CD4-positive, alpha-beta T cell treated with Interleukin-10 for 1 hour (primary cell): ENCODE measurements at regions not wholly inside any gene's neighbourhood (a gene's known extent, or its start where the extent isn't known, plus 50 kb on each side); places are given as distances from the start of the nearest gene placed in this dataset.

Experiments used
- DNase-seq: peaks from one replicate; pipeline ENCODE4 v3.0.0-alpha.2; 2020

DNA sequence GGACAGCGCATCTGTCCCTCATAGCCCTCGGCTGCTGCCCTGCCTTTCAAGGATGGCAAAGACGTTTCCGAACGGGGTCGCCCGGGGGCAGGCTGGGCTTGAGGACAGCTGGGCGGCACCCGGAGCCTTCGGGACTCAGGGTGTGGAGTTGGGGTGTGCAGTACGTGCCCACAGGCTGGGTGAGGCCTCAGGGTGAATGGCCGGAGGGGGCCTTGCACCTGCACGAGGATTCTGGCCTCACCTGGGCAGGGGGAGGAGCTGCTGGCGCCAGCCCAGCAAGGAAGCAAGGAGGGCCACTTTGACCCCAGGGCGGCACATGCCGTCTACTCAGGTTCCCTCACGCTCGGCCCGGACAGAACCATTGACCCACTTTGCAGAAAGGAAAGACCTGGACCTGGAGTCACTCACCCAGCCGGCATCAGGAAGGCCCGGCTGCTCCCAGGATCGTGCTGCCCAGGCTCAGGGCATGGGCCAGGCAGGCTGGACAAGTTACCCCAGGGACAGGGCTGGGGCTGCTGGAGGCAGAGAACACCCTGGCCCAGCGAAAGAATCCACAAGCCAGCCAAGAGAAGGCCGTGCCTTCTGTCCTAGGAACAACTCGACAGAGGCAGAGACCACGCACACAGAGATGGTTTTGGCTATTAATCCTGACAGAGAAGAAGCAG lies 65.1 kb upstream of the TTC34 start:
- DNase-seq = no peak

DNA sequence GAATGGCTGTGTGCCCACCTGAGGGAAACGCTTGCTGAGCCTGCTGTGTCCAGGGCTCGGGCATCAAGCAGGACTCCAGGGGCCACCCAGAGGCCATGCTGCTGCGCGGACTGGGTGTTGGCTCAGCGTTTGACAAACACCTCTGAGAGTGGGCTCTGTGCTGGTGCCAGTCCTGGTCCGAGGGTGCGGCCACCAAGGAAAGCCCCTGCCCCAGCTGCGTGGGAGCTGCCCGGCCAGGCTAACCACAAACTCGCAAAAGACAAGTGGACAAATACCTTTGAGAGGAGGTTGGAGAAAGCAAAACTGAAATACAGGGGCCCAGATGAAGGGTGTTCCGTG lies 65.6 kb upstream of the TTC34 start:
- DNase-seq = no peak

DNA sequence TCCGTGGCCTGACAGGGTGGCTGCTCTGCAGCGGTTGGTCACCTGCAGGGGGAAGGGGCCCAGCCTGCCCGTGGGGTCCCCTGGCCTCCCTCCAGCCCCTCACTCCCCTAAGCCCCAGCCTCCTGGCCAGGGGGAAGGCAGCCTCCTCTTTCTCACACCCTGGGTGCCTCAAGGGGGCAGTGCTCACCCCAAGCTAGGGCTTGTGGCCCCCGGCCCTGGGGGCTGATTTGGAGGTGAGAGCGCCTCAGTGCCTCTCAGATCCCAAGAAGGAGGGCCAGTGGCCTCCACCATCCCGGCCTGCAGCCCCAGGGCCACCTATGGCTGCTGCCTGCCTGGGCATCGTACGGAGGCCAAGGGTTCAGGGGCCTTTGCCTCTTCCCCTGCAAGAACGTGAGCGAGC lies 66.4 kb upstream of the TTC34 start:
- DNase-seq = no peak

DNA sequence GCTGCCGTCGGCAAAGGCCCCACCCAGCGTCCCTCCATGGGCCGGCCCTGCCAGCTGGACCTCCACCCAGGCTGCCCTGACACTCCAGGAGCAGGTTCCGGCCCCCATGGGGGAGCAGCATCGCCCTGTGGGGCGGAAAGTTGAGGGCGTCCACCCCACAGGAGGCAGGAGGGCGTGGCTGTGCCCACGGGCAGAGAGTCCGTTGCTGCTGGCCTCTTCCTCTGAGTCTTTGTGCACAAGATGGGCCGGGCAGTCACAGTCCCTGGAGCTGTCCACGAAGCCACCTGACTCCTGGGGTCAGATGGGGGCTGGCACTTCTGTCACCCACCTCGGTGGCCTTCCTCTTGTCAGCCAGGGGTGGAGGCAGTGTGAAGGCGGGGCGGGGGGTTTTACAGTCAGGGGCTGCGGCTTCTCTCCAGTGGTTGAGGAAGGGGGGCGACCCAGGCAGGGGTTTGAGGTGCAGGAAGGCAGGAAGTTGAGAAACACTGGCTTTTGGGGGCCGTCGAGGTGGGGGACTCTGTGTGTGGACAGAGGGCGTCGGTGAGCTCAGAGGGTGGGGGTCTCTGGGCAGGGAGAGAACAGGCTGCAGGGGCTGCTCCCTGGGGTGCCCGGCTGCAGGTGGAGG lies 67.2 kb upstream of the TTC34 start:
- no peak for DNase-seq

DNA sequence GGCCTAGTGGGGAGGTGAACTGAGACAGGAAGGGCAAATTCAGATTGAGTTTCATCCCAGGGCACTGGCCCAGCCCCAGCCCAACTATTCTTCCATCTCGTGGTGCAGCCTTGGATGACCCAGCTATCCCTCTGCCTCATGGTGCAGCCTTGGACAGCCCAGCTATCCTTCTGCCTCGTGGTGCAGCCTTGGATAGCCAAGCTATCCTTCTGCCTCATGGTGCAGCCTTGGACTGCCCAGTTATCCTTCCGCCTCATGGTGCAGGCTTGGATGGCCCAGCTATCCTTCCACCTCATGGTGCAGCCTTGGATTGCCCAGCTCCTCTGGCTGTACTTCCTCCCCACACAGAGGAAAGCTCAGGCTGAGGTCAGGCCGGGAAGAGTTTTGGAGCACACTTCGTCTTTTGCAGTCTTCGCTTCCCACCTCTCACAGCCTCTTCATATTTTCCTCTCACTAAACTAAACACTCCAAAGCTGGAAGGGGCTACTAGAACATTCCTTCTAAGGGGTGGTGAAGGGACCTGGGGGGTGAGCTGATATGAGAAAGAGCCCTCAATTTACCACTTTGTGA lies 69.8 kb upstream of the TTC34 start:
- DNase-seq = no peak

DNA sequence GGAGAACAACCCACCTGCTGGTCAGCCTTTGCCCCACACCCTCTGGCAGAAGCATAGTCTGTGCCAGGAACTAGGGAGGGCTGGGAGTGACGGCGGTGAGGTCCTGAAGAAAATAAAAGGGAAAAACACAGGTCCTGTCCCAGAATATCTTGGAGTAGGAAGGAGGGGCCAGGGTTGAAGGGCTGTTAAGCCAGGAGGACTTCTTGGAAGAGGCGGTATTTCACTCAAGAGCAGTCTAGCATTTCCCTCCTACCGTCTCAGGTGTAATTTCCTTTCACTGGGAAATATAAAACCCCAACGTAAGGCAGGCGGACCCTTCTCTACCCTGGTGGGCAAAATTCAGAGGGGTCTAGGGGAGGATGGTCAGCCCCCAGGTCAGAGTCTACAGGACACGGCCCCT lies 72.7 kb upstream of the TTC34 start:
- no peak for DNase-seq

DNA sequence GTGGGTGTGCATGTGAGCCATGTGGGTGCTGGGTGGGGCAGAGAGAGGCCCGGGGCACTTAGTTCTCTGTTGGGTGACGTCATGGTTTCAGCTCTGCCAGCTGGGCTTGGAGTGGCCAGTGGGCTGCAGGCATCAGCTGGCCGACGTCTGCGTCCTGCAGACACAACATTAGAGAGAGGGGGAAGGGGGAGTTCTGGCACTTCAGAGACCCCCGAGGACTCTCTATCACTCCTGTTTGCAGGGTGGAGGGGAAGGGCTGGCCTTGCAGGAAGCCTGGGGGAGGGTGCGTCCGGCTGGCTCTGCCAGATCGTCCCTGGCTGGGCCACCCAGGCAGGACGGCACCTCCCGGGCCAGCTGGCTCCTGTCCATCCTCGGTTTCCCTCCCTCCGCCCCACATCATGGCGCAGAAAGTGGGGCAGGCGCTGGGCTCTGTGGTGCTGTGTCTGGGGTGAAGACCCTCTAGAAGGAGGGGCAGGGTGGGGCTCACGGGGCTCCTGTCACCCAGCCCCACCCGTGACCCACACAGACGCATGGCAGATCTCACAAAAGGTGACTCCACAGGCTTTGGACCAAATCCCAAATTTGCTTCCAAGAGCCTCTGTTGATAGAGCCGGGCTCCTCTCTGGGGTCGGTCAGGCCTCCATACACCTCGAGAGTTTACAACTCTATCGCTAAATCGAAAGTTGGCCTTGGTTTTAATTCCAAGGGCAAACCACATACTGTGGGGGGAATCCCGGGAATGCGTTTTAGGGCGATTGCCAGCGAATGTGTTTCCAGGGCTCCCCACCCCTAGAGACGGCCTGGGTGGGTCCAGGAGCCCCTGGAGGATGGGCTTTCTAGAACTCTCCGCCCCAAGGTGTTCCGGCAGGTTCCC lies 73.4 kb upstream of the TTC34 start:
- DNase-seq = no peak

DNA sequence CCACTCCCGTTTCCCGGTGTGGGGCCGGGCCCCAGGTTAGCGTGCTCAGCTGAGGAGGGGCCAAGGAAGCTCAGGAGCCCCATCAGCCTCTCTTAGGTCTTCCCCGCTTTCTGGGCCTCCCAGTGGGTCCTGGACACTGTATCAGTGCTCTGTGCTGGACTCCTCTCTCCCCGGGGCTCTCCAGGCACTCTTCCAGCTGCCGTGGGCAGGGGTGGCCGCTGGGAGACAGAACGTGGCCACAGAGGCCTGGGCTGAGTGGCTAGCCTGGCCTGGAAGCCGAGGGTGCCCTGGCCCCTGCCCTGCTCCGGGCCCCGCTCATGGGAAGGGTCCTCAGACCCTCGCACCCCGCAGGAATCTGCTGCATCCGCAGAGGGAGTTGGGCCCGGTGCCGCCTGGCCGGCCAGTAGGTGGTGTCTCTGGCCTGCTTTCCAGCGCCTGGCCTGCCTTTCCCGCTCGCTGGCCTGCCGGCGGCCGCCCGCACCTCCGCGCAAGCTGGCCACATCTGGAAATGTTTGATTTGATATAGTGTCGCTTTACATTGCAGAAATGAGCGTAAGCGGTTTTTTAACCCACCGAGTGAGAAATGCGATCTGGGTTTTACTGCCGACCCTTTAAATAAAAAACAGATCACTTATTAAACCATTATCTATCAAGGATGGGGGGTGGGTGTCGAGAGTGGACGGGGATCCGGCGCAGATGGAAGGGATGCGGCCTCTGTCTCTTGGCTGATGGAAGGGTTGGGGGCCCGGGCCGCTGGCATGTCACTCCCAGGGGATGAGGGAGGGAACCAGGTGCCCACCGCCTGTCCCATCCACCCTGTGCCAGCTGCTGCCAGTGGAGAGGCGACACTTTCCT lies 74.4 kb upstream of the TTC34 start:
- DNase-seq = no peak

DNA sequence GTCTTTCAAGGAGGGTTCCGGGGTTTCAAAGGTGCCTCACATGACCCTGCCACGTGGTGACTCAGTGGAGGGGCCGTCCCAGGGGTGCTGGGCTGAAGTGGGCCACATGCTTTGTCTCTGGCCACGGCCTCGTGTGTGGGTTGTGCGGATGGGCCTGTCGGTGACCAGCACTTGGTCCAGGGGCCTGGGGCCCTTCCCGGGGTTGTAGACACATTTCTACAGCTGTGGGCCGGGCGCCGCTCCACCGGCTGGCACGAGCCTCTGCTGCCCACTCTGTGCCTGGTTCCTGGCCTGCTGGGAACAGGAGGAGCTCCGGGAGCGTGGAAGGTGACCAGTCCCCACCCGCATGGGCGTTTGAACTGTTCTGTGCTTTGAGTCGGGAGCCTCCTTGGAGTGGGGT lies 75.4 kb upstream of the TTC34 start:
- no peak for DNase-seq

DNA sequence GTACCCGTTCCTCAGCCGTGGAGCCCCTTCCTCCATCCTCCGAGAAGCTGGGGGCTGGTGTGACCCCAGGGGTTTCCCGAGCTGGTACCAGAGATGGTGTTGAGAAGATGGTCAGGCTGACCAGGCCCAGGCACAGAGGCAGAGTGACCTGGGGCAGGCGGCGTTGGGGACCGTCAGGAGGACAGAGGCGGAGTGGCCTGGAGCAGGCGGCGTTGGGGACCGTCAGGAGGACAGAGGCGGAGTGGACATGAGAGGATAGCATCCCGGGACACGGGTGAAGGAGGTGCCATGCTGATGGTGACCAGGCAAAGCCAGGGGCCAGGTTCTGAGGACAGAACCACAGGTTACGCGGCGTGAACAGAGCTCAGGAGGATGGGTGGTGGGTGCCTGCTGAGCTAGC lies 75.9 kb upstream of the TTC34 start:
- no peak for DNase-seq

DNA sequence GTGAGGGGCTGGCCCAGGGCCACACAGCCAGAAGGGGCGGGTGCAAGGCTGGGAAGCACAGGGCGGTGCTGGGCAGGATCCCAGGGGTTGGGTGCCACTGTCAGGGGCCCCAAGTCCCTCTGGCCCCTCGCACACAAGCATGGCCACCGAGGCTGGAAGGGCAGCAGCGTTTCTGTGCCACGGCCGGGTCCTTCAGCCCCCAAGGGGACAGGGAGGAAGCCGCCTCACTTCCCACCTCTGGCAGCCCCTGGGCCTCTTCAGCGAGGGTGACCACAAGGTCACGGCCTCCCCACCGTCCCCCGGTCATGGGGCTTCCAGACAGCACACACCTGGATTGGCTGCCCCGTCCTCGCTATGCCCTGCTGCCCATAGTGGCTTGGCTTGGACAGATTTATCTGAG lies 77.1 kb upstream of the TTC34 start:
- no peak for DNase-seq

DNA sequence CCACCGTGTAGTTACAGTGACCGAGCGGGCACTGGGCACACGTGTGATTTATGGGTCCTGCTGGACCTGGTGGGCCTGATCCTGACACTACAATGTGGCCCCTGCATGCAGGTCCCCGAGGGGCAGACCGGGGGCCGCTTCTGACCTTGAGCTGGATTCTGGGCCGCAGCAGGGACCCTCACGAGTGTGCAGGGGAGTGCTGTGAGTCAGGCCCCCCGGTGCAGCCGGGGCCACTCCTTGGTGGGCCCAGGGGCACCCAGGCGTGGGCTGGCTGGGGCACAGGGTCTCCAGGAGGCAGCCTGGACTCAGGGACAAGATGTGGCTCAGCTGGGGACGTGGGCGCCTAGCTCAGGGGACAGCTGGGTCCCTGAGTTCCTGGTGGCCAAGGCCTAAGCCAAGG lies 77.5 kb upstream of the TTC34 start:
- DNase-seq = no peak

DNA sequence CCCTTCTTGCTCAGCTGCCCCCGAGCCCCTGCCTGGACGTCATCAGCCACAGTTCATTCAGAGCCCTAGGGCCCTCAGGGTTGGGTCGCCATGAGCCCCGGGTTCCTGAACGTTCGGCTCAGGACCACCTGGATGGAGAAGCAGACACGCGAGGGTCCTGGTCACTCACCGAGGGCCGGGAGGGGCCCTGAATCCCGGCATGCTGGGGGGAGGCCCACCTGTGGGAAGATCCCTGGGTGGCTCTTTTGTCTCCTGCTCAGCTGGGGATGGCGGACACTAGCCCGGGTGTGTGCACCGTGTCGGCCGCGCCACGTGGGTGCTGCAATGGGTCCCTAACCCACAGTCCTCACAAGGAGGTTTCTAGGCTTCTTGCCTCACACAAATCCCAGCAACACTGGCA lies 78.1 kb upstream of the TTC34 start:
- DNase-seq = no peak

DNA sequence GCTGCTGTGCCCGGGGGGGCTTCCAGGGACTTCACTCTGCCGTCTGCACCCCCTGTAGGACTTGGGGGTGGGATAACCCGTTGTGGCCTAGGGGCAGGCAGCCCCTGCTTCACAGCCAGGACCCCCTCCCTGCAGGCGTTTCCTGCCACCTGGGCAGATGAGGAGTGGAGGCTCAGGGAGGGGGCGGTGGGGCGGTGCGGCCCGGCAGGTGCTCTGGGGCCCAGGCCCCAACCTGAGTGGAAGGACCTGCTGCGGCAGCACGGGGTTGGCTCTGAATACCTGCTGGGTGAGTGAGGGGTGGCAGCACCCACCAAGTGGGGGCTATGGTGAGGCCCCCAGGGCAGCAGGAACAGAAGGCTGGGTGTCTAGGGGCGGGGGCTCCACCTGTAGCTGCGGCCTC lies 78.6 kb upstream of the TTC34 start:
- DNase-seq = no peak

DNA sequence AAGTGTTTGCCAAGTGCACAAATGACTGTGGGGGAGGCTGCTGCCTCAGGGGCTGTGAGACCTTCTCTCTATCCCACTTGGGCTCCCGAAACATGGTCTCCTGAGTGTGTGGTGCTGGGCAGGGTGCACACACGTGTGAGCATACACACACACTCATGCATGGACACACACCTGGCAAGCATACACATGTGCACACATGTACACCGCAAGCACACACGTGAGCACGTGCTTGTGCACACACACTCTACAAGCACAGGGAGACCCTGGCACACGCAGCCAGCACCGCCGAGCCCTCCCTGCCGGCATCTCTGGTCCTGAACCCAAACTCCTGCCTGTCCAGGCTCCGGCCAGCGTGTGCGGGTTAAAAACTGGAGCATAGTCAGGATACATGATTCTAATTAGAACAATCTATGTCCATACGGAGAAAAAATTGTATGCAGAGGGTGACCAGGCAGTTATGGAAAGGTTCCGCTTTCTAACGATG lies 79.4 kb upstream of the TTC34 start:
- no peak for DNase-seq

DNA sequence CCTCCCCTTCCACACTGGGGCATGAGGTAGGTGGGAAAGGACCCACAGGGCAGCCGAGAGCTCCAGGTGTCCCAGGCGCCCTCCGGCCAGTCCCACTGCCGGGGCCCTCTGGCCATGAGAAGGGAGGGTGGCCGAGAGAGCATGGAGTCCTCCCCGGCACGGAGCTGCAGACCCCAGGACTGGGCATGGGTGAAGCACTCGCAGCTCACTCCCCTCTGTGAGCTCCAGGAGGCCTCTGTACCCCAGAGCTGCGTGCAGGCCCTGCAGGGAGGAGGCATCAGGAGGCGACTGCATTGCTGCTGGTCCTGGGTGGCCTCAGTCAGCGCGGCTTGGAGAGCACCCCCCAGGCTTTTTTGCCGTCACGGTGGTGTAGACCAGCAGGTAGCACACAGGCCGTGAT lies 80.1 kb upstream of the TTC34 start:
- DNase-seq = no peak

DNA sequence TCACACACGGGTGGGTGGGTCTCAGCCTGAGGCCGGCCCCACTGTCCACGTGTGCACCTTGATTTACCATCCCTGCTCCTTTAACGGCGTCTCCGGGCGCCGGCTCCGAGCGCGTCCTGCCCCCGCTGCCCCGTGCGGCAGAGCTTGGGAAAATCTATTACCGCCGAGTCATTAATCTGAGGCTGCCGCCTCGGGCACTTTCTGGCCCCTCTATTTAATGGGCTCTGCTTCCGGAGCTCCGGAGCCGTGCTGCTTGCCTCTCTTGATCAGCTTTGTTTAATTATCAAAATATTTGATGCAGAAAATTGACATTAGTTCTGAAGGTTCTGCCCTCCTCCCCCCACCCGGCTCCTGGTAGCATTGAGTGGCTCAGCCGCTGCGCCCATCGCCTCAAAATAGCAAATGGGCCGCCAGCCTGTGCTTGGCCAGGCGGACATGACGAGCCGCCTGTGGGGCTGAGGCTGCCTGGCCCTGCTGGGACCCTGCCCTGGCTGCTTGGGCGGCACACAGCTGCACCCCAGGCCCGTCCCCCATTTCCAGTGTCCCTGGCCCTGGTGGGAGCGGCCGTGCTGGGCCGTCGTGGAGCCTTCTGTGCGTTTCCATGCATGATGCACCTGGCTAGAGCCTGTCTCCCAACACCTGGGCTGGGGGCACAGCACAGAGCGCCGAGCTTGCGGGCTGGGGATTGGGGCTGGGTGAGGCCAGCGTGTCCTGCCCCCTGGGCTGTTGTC lies 81.6 kb upstream of the TTC34 start:
- no peak for DNase-seq

DNA sequence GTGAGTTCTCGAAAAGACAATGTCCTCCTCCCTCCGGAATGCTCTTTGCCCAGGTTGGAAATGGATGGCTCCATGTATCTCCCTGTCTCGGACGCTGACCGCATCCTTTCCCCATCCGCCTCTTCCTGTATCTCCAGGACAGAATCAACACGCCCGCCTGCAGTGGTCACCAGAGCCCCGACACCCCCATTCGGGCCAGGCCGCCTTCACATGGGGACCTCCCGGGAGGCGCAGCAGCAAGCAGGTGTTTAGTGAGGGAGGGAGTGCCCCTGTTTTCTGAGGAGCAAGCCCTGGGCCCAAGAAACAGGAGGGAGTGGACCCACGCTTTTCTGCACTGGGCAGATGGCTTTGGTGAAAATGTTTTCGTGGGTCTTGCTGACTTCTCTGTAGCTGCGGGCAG lies 83.5 kb upstream of the TTC34 start:
- no peak for DNase-seq

DNA sequence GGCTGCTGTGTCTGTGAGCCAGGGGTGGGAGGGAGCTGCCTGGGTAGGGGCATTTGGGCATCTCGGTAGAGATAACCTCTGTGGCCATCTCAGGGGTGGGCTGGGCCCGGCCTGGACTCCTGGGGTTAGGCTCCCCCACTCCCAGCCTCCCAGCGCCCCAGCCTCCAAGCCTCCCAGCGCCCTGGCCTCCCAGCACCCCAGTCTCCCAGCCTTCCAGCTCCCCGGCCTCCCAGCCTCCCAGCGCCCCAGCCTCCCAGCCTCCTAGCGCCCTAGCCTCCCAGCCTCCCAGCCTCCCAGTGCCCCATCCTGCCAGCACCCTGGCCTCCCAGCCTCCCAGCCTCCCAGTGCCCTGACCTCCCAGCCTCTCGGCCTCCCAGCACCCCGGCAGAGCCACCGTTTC lies 85.1 kb upstream of the TTC34 start:
- DNase-seq = no peak

DNA sequence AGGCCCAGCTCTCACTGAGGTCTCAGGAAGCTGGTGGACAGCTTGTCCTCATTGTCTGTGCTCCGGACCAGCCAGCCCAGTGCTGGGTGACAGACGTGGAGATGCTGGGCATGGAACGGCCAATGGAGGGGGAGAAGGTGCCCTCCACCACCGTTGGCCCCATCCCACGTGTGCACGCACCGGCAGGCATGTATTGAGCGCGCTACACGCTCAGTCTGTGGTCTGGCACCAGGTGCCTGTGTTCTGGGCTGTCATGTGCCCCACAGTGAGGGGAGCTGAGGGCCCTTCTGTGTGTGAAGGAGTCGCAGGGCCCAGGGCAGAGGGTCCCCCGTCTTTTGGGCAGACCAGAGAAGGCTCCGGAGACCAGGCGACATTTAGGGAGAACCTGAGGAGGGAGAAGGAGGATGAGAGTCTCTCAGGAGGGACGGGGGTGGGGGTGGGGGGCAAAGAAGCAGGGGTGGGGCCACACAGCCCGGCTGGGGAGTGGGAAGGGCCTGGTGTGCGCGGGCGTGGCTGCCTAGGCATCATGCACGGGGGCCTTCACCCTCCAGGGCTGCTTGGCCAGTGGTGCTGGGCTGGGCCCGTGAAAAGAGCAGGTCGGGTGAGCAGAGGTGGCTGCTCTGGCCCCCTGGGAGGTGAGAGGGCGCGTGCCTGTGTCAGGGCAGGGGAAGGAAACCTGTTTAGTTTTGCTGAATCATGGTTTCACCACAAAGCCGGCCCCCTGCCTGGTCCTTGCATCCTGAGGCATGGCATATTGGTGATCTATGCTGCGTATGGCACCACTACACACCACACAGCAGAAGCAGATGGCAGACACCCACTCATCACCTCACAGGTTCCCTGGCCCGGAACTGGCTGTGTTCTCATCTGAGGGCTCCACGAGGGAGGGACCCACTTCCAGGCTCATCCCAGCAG lies 86.7 kb upstream of the TTC34 start:
- no peak for DNase-seq

DNA sequence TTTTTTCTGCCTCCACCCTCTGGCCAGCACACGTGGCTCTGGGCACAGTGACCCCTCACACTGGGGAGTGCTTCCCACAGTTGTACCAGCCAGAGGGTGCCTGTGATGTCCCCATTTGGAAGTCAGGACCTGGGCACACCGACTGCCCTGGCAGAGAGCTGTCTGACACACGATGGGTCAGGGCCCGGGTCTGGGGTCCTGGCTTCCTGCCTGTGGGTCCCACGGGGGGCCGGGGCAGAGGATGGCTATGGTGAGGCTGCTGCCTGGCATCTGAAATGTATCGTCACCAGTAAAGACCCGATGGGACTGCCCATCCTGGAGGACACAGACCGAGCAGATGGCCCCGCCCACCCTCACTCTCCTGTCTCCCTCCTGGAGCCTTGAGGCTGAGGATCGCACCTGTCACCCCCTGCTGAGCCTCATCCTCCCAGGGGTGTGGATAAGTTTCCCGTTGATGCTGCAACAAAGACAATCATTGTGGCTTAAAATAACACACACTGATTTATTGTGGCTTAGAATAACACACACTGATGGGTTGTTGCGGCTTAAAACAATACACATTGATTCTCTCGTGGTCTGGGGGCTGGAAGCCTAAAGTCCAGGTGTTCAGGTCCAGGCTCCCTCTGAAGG lies 88.8 kb upstream of the TTC34 start:
- DNase-seq = no peak
